ENCODE measurements at regions not wholly inside any gene's neighbourhood (a gene's known extent, or its start where the extent isn't known, plus 50 kb on each side); places are given as distances from the start of the nearest gene placed in this dataset.

- no peak for ATAC-seq (ENCODE audit: low FRiP score)
- no peak for DNase-seq (ENCODE audit: low spot score)
- no peak for TF ChIP-seq CTCF (IDR thresholded peaks at IDR 0.05)
Observed at GRCh38 chr2:84278386-84278785, 180.7 kb downstream of the SUCLG1 start.

GRCh38 chr2:84276590-84277255 is 182.4 kb downstream of the SUCLG1 start:
- TF ChIP-seq CTCF (IDR thresholded peaks at IDR 0.05), result no peak
- DNase-seq (ENCODE audit: low spot score), result no peak
- ATAC-seq (ENCODE audit: low FRiP score), result no peak

DNA sequence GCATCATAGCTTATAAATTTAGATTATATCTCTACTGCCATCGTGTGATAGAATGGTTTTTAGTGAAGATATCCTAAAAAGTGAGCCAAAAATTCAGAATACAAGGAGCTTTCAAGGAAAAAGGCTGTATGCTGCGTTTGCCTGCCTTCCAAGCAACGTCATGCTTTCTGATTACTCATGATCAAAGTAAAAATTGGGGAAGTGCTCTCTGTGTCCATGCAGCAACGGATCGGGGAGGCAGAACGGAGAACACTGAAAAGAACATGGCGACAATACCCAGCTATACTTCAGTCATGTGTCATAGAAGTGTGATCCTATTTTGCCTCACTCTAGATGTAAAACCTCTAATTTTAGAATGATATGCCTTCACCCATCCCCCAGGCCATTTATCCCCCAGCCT is 185.7 kb downstream of the SUCLG1 start:
- TF ChIP-seq CTCF (IDR thresholded peaks at IDR 0.05), result no peak
- ATAC-seq (ENCODE audit: low FRiP score), result no peak
- DNase-seq (ENCODE audit: low spot score), result no peak

GRCh38 chr2:84271977-84272376 is 187.1 kb downstream of the SUCLG1 start:
- DNase-seq (ENCODE audit: low spot score) (no peak), ATAC-seq (ENCODE audit: low FRiP score) (no peak)
- no peak for TF ChIP-seq CTCF (IDR thresholded peaks at IDR 0.05)

GRCh38 chr2:84257831-84258230 is 201.2 kb downstream of the SUCLG1 start:
- TF ChIP-seq CTCF (IDR thresholded peaks at IDR 0.05), result no peak
- DNase-seq (ENCODE audit: low spot score) (no peak), ATAC-seq (ENCODE audit: low FRiP score) (no peak)

DNA sequence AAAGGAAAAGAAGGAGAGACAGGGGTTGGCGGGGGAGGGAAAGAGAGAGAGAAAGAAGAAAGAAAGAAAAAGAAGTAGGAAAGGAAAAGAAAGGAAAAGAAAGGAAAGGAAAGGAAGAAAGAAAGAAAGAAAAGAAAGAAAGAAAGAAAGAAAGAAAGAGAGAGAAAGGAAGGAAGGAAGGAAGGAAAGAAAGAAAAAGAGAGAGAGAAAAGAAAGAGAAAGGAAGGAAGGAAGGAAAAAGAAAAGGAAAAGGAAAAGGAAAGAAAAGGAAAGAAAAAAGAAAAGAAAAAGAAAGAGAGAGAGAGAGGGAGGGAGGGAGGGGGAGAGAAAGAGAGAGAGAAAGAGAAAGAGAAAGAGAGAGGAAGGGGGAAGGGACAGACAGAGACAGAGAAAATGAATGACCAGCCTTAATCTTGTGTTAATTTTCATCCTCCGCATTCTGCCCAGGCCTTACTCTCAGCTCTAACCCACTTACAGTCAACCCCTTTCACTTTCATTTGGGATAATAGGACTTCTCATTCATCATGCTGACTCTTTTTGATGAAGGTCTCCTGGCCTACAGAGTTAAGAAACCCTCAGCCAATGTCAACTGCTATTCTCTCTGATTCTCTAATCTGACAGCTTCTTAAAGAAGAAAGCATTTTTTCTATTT is 207.3 kb downstream of the SUCLG1 start:
- ATAC-seq (ENCODE audit: low FRiP score), result no peak
- no peak for DNase-seq (ENCODE audit: low spot score)
- no peak for TF ChIP-seq CTCF (IDR thresholded peaks at IDR 0.05)

GRCh38 chr2:84249140-84249539 is 209.9 kb downstream of the SUCLG1 start:
- no peak for TF ChIP-seq CTCF (IDR thresholded peaks at IDR 0.05)
- DNase-seq (ENCODE audit: low spot score), result no peak
- no peak for ATAC-seq (ENCODE audit: low FRiP score)

Data from omental fat pad (tissue), 3 donors.